ENCODE measurements at regions not wholly inside any gene's neighbourhood (a gene's known extent, or its start where the extent isn't known, plus 50 kb on each side); places are given as distances from the start of the nearest gene placed in this dataset.
"Not testable (repeated sequence)": the region's sequence is repeated elsewhere in the genome, so short reads cannot be mapped to it uniquely, and the experiment has no call there.

GRCh38 chrX:73979551-73980131, 127.1 kb upstream of the XIST start:
- no peak overlapping the region for H3K4me3 Mint-ChIP-seq
- H3K27me3 Mint-ChIP-seq, result no peaks in the 10 kb centered on the region
- H3K4me1 Mint-ChIP-seq, result peaks cover 16 to 27% of the 10 kb centered on the region in 2 donors
- DNase-seq (no peak), ATAC-seq (replicated peaks) (no peak)
- peaks cover 0 to 25% of the 10 kb centered on the region in 2 donors for H3K36me3 Mint-ChIP-seq
- no peaks in the 10 kb centered on the region for H3K9me3 Mint-ChIP-seq
- no peak overlapping the region for H3K27ac Mint-ChIP-seq

GRCh38 chrX:73977542-73978169, 125.1 kb upstream of the XIST start:
- peaks cover 0 to 23% of the 10 kb centered on the region in 2 donors for H3K36me3 Mint-ChIP-seq
- H3K4me1 Mint-ChIP-seq, result peaks cover 19 to 28% of the 10 kb centered on the region in 2 donors
- ATAC-seq (replicated peaks) (peak; percentile 74 to 89), DNase-seq (no peak)
- no peaks in the 10 kb centered on the region for H3K9me3 Mint-ChIP-seq
- no peaks in the 10 kb centered on the region for H3K27me3 Mint-ChIP-seq
- peak overlapping the region; percentile 63 for H3K27ac Mint-ChIP-seq
- peak overlapping the region in 1 of 2 donors; percentile 49 for H3K4me3 Mint-ChIP-seq

DNA sequence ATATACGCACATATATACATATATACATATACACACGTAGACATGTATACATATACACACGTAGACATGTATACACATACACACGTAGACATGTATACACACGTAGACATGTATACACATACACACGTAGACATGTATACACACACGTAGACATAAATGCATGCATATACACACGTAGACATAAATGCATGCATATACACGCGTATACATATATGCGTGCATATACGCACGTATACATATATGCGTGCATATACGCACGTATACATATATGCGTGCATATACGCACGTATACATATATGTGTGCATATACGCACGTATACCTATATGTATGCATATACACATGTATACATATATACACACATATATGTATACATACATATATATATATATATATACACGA, 114.9 kb upstream of the XIST start:
- H3K4me3 Mint-ChIP-seq, result not testable (repeated sequence)
- H3K36me3 Mint-ChIP-seq, result peaks cover 9 to 40% of the 10 kb centered on the region in 2 donors

DNA sequence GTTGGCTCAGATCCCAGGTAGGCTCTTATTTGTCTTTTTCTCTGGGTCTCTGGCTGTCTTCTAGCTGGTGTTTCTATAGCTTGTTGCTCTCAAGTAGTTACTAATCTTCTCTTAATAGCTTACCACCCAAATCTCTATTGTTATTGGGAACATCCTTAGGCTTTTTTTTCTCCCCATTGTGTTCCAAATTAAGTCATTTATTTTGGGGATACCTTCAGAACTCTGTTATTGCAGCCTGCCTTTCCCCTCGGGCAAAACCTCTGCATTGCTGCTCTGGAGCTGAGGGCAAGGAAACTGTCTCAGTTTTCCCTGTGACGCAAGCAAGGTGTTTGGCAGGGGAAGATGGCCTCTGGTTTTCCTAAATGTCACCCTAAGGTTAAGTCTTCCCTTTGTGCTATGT, 113.3 kb upstream of the XIST start:
- no peak for ATAC-seq (replicated peaks)
- H3K27ac Mint-ChIP-seq, result peak overlapping the region; percentile 56
- H3K27me3 Mint-ChIP-seq, result no peaks in the 10 kb centered on the region
- H3K36me3 Mint-ChIP-seq, result peaks cover 9 to 48% of the 10 kb centered on the region in 2 donors
- H3K9me3 Mint-ChIP-seq, result no peaks in the 10 kb centered on the region
- DNase-seq, result no peak
- H3K4me1 Mint-ChIP-seq, result peaks cover 2 to 10% of the 10 kb centered on the region in 2 donors
- no peak overlapping the region for H3K4me3 Mint-ChIP-seq

More for the DNA sequence above, 114.9 kb upstream of the XIST start:
- H3K9me3 Mint-ChIP-seq; H3K27me3 Mint-ChIP-seq; ATAC-seq (replicated peaks); DNase-seq; H3K4me1 Mint-ChIP-seq; H3K27ac Mint-ChIP-seq: not testable (repeated sequence)

DNA sequence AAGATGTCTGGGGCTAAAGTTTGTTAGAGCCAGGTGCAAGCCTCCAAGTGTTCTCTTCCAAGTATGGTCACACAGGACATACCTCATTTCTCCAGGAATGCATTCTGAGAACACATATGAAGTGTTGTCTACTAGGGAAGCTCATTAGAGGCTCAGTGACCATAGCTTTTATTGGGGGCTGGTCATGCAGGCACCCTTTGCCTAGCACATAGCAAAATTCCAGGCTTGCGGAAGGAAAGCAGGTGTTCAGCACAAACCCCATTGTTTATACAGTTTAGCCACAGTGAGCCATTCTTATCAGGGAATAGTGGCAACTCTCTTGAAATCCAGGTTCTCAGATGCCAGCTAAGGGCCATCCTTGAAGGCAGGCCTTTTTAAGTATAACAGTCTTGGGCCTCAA, 112.1 kb upstream of the XIST start:
- H3K27me3 Mint-ChIP-seq, result no peaks in the 10 kb centered on the region
- no peaks in the 10 kb centered on the region for H3K9me3 Mint-ChIP-seq
- ATAC-seq (replicated peaks), result no peak
- peaks cover 12 to 16% of the 10 kb centered on the region in 2 donors for H3K4me1 Mint-ChIP-seq
- no peak for DNase-seq
- no peak overlapping the region for H3K27ac Mint-ChIP-seq
- peaks cover 9 to 51% of the 10 kb centered on the region in 2 donors for H3K36me3 Mint-ChIP-seq
- no peak overlapping the region for H3K4me3 Mint-ChIP-seq

- DNase-seq, result no peak
- Mint-ChIP-seq H3K27ac (no peak overlapping the region), H3K36me3 (peaks cover 7 to 56% of the 10 kb centered on the region in 2 donors), H3K4me3 (no peak overlapping the region), H3K27me3 (no peaks in the 10 kb centered on the region), H3K4me1 (peaks cover 16 to 18% of the 10 kb centered on the region in 2 donors), H3K9me3 (no peaks in the 10 kb centered on the region)
- no peak for ATAC-seq (replicated peaks)
Measured at GRCh38 chrX:73963682-73964081, 111.2 kb upstream of the XIST start.

DNA sequence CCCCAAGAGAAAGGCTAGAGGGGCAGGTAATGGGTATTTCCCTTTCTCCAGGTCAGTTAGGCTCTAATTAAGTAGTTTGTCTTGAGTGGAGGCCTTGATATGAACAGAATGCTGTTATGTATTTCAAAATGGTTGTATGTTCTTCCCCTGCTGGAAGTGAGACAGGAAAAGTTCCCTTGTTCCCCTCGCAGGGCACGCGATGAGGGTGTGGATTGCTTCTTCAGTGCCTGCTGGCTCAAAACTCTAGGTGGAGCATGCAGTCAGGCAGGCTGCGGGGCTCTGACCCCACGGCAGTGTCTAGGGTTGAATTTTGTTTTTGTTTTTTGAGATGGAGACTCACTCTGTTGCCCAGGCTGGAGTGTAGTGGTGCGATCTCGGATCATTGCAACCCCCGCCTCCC, 110.4 kb upstream of the XIST start:
- Mint-ChIP-seq H3K36me3 (peaks cover 7 to 61% of the 10 kb centered on the region in 2 donors), H3K9me3 (no peaks in the 10 kb centered on the region), H3K27ac (no peak overlapping the region), H3K4me1 (peaks cover 16 to 22% of the 10 kb centered on the region in 2 donors), H3K27me3 (no peaks in the 10 kb centered on the region), H3K4me3 (no peak overlapping the region)
- DNase-seq, result no peak
- ATAC-seq (replicated peaks), result no peak

DNA sequence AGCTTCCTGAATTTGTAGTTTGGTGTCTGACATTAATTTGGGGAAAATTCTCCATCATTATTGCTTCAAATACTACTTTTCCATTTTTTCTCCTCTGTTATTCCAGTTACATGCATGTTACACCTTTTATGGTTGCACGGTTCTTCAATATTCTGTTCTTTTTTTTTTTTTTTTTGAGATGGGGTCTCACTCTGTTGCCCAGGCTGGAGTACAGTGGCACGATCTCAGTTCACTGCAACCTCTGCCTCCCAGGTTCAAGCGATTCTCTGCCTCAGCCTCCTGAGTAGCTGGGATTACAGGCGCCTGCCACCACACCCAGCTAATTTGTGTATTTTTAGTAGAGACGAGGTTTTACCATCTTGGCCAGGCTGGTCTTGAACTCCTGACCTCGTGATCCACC, 109.4 kb upstream of the XIST start:
- not testable (repeated sequence) for H3K4me3 Mint-ChIP-seq; DNase-seq; H3K27ac Mint-ChIP-seq; ATAC-seq (replicated peaks); H3K9me3 Mint-ChIP-seq; H3K27me3 Mint-ChIP-seq
- Mint-ChIP-seq H3K4me1 (peaks cover 21 to 26% of the 10 kb centered on the region in 2 donors), H3K36me3 (peaks cover 10 to 62% of the 10 kb centered on the region in 2 donors)

- Mint-ChIP-seq H3K9me3 (no peaks in the 10 kb centered on the region), H3K4me1 (peaks cover 5 to 9% of the 10 kb centered on the region in 2 donors), H3K4me3 (peak overlapping the region; percentile 90 to 97), H3K27ac (peak overlapping the region; percentile 97), H3K27me3 (no peaks in the 10 kb centered on the region), H3K36me3 (peaks cover 5 to 21% of the 10 kb centered on the region in 2 donors)
- DNase-seq (no peak), ATAC-seq (replicated peaks) (peak; percentile 11 to 14)
Measured at GRCh38 chrX:73944563-73944908, 92.0 kb upstream of the XIST start.

DNA sequence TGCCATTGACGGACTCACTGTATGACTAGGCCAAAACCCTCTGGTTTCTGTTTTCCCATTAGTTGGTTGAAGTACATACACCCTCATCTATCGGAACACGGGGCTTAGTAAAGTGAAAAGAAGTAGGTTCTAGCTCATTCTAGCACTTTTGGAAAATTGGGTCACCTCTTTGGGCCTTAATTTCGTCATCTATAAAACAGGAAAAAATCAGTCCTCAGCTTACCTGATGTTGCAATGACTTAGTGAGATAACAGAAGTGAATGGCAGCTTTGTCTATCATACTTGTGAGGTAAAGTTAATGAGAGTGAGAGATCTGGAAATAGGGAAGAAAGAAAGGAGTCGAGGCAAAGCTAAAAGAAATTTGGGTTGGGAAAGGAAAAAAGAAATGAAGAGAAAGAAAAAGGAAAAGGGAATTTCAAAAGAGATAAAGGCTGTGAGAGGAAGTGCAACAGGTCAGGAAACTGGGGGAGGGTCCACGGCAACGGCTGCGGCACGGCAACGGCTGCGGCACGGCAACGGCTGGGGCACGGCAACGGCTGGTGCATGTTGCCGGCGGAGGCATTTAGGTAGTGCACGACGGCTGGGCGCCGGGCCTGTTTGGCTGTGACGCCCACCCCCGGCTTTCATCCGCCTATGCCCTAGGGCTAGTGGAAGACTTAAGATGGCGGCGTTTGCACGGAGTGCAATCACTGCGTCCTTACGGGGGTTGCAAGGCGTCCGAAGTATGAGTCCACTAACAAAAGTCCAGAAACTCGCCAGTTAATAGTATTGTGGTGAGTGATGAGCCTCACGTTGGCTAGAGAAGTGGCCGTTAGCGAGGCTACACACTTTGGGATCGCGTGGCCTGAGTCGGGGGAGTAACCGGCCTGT, 91.4 kb upstream of the XIST start:
- peaks cover 5 to 15% of the 10 kb centered on the region in 2 donors for H3K36me3 Mint-ChIP-seq
- no peaks in the 10 kb centered on the region for H3K27me3 Mint-ChIP-seq
- peak; percentile 88 for DNase-seq
- H3K4me3 Mint-ChIP-seq, result peak overlapping the region; percentile 90 to 97
- peak overlapping the region; percentile 97 for H3K27ac Mint-ChIP-seq
- peak; percentile 100 for ATAC-seq (replicated peaks)
- H3K9me3 Mint-ChIP-seq, result no peaks in the 10 kb centered on the region
- peaks cover 5 to 7% of the 10 kb centered on the region in 2 donors for H3K4me1 Mint-ChIP-seq

DNA sequence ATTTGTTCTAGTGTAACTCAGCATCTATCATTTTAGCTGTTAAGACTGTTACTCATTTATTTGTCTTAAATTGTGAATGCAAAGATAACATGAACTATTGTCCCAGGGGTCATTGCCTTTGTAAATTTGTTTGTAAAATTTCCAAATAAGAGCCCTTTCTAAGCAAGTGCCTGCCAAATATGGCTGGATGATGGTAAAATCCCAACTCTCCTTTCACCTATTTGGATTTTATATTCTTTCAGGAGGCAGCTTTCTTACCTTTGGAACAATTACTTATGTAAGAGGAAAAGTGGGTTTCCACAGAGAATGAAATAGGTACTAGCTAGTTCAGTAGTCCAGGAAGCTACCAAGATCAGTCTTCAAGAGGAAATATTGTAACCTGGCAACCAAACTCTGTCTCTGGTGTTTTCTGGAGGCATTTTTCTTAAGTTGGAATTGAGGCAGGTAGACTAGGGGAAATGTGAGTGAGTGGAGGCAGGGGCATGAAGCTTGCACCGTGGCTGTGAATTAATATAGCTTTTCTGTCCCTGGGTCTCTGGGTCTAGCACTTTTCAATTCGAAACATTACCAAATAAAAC, 88.5 kb upstream of the XIST start:
- Mint-ChIP-seq H3K9me3 (no peaks in the 10 kb centered on the region), H3K4me1 (peaks cover 0 to 5% of the 10 kb centered on the region in 2 donors), H3K4me3 (no peak overlapping the region), H3K27me3 (no peaks in the 10 kb centered on the region), H3K36me3 (peaks cover 2% of the 10 kb centered on the region in 2 donors), H3K27ac (no peak overlapping the region)
- DNase-seq, result no peak
- ATAC-seq (replicated peaks), result no peak

DNA sequence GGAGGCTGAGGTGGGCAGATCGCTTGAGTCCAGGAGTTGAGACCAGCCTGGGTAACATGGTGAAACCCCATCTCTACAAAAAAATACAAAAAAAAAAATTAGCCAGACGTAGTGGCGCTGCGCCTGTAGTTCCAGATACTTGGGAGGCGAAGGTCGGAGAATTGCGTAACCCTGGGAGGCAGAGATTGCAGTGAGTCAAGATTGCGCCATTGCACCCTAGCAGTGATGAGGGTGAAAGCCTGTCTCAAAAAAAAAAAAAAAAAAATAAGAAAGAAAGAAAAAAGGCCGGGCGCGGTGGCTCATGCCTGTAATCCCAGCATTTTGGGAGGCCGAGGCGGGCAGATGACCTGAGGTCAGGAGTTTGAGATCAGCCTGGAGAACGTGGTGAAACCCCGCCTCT, 85.3 kb upstream of the XIST start:
- not testable (repeated sequence) for H3K27me3 Mint-ChIP-seq, H3K36me3 Mint-ChIP-seq

DNA sequence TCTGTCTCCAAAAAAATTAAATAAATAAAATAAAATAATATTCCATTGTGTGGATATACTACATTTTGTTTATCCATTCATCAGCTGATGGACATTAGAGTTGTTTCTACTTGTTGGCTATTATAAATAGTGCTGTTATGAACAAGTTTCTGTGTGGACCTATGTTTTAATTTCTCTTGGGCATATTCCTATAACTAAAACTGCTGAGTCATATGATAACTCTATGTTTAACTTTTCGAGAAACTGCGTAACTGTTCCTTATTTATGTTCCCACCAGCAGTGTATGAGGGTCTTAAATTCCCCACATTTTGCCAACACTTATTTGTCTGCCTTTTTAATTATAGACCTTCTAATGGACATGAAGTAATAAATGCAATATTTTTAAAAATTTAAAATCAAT, 80.0 kb upstream of the XIST start:
- Mint-ChIP-seq H3K27me3 (peaks cover 0 to 7% of the 10 kb centered on the region in 2 donors), H3K27ac (no peak overlapping the region), H3K4me1 (no peaks in the 10 kb centered on the region), H3K9me3 (no peaks in the 10 kb centered on the region), H3K36me3 (no peaks in the 10 kb centered on the region), H3K4me3 (no peak overlapping the region)
- ATAC-seq (replicated peaks) (no peak), DNase-seq (no peak)

More for the DNA sequence above, 85.3 kb upstream of the XIST start:
- not testable (repeated sequence) for H3K27ac Mint-ChIP-seq; DNase-seq; H3K4me1 Mint-ChIP-seq; ATAC-seq (replicated peaks); H3K9me3 Mint-ChIP-seq; H3K4me3 Mint-ChIP-seq

- H3K4me1 Mint-ChIP-seq, result no peaks in the 10 kb centered on the region
- DNase-seq (no peak), ATAC-seq (replicated peaks) (no peak)
- H3K36me3 Mint-ChIP-seq, result no peaks in the 10 kb centered on the region
- no peaks in the 10 kb centered on the region for H3K9me3 Mint-ChIP-seq
- no peak overlapping the region for H3K4me3 Mint-ChIP-seq
- peaks cover 0 to 7% of the 10 kb centered on the region in 2 donors for H3K27me3 Mint-ChIP-seq
- H3K27ac Mint-ChIP-seq, result no peak overlapping the region
Measured at GRCh38 chrX:73930300-73930699, 77.8 kb upstream of the XIST start.

Data from stimulated activated naive B cell treated with anti-CD40 and anti-IgM and Interleukin-4, amounts not matched to agents 10 μg/mL and 1 μg/mL and 100 μg/mL, for 72 hours (primary cell).